ENCODE measurements at regions not wholly inside any gene's neighbourhood (a gene's known extent, or its start where the extent isn't known, plus 50 kb on each side); places are given as distances from the start of the nearest gene placed in this dataset.

GRCh38 chr4:171117457-171117856 is 695.7 kb upstream of the GALNTL6 start:
- TF ChIP-seq EZH2phosphoT487 (IDR thresholded peaks at IDR 0.05; ENCODE audit: unreplicated experiment): no peak
- TF ChIP-seq EZH2 (IDR thresholded peaks at IDR 0.05; ENCODE audit: low read depth, unreplicated experiment): no peak
- TF ChIP-seq CTCF (conservative IDR thresholded peaks at IDR 0.05; ENCODE audit: low read depth in 2 of 2): no peak
- TF ChIP-seq REST (IDR thresholded peaks at IDR 0.05; ENCODE audit: unreplicated experiment): no peak

Measured in GM23338 (cell line).